A673 (cell line): ENCODE measurements at regions not wholly inside any gene's neighbourhood (a gene's known extent, or its start where the extent isn't known, plus 50 kb on each side); places are given as distances from the start of the nearest gene placed in this dataset.

Source experiments
- BruUV-seq: library from RNA; stranded (reverse); fragments of 400-500 nt; replicated peaks from 2 replicates; lab custom pipeline; 2021; lab: Mats Ljungman, UMichigan
- CTCF ChIA-PET: fragments of 300-600 bp; sonication (Branson Sonifier 250); formaldehyde crosslinking; loops from one replicate; lab custom pipeline; 2022; ENCODE audit warnings: antibody characterized with exemption; lab: Charles Lee
- POLR2A ChIA-PET: fragments of 300-600 bp; sonication (Branson Sonifier 250); formaldehyde crosslinking; loops from one replicate; lab custom pipeline; 2022; ENCODE audit warnings: antibody characterized with exemption; ENCODE audit not compliant: low non-redundant PET; lab: Charles Lee
- DNase-seq: peaks from one replicate; pipeline ENCODE4 v3.0.0-alpha.2; 2015; ENCODE audit warnings: low spot score
- H3K27ac ChIP-seq: fragments of 200-600 bp; sonication (generic); 2 replicates; pipeline ENCODE4 v1.5.1; 2016; ENCODE audit warnings: mixed run types, low read depth, mild to moderate bottlenecking, mixed read lengths, antibody characterized with exemption, low read length; ENCODE audit not compliant: poor library complexity, severe bottlenecking
- H3K27me3 ChIP-seq: fragments of 200-600 bp; sonication (generic); replicated peaks from 2 replicates; pipeline ENCODE4 v1.6.1; 2017; ENCODE audit warnings: mixed run types, low read depth, mild to moderate bottlenecking, mixed read lengths, antibody characterized with exemption, low read length; ENCODE audit not compliant: insufficient read depth, poor library complexity
- H3K36me3 ChIP-seq: fragments of 200-600 bp; sonication (generic); 2 replicates; pipeline ENCODE4 v1.6.1; 2016; ENCODE audit warnings: mixed run types, mild to moderate bottlenecking, mixed read lengths, antibody characterized with exemption, low read length; ENCODE audit not compliant: insufficient read depth, poor library complexity, severe bottlenecking
- H3K4me1 ChIP-seq: fragments of 200-600 bp; sonication (generic); 2 replicates; pipeline ENCODE4 v1.6.1; 2017; ENCODE audit warnings: mixed run types, mild to moderate bottlenecking, mixed read lengths, antibody characterized with exemption, low read length; ENCODE audit not compliant: insufficient read depth, poor library complexity, severe bottlenecking
- H3K4me3 ChIP-seq: fragments of 200-600 bp; sonication (generic); 2 replicates; pipeline ENCODE4 v1.5.1; 2016; ENCODE audit warnings: low read depth, mixed run types, mild to moderate bottlenecking, mixed read lengths, low read length; ENCODE audit not compliant: poor library complexity, severe bottlenecking
- H3K9me3 ChIP-seq: fragments of 200-600 bp; sonication (generic); 2 replicates; pipeline ENCODE4 v1.6.1; 2016; ENCODE audit warnings: mixed run types, low read depth, mild to moderate bottlenecking, mixed read lengths, antibody characterized with exemption, low read length; ENCODE audit not compliant: poor library complexity, severe bottlenecking
- CTCF ChIP-seq: fragments of 300-800, 200-600 bp; sonication (generic); conservative IDR thresholded peaks from 2 replicates; pipeline ENCODE4 v1.5.1; 2017; ENCODE audit warnings: low read depth, mild to moderate bottlenecking, antibody characterized with exemption, low read length, moderate library complexity, mixed read lengths
- EZH2 ChIP-seq: fragments of 200-600 bp; sonication (generic); IDR thresholded peaks from 2 replicates; pipeline ENCODE4 v1.6.1; 2017; ENCODE audit warnings: borderline replicate concordance, low read depth, mild to moderate bottlenecking, mixed read lengths, antibody characterized with exemption, low read length; ENCODE audit not compliant: poor library complexity, severe bottlenecking
- intact Hi-C: fragments of 100-400 bp; cut with micrococcal nuclease; formaldehyde crosslinking; loops from one replicate; pipeline ENCODE4 v1.10.0; 2022; ENCODE audit not compliant: unreplicated experiment

GRCh38 chr6:94129926-94130325, 710.6 kb upstream of the EPHA7 start:
- no peak for TF ChIP-seq EZH2
- TF ChIP-seq CTCF = no peak
- DNase-seq = no peak
- intact Hi-C loops = no loop called here
- H3K4me3 ChIP-seq = no peak overlapping the region
- ChIA-PET POLR2A (no interaction called here), CTCF (no interaction called here)
- H3K36me3 ChIP-seq = no peaks in the 10 kb centered on the region
- BruUV-seq = no TSS peak
- H3K9me3 ChIP-seq = no peaks in the 10 kb centered on the region
- H3K27ac ChIP-seq = no peak overlapping the region
- no peaks in the 10 kb centered on the region for H3K27me3 ChIP-seq
- H3K4me1 ChIP-seq = no peaks in the 10 kb centered on the region

GRCh38 chr6:94127716-94128115, 708.4 kb upstream of the EPHA7 start:
- H3K27ac ChIP-seq = no peak overlapping the region
- DNase-seq = no peak
- BruUV-seq = no TSS peak
- H3K4me3 ChIP-seq = no peak overlapping the region
- intact Hi-C loops = no loop called here
- H3K9me3 ChIP-seq = no peaks in the 10 kb centered on the region
- no peaks in the 10 kb centered on the region for H3K36me3 ChIP-seq
- no peaks in the 10 kb centered on the region for H3K27me3 ChIP-seq
- TF ChIP-seq EZH2 (no peak), CTCF (no peak)
- POLR2A ChIA-PET = no interaction called here
- CTCF ChIA-PET = no interaction called here
- no peaks in the 10 kb centered on the region for H3K4me1 ChIP-seq

- TF ChIP-seq CTCF (no peak), EZH2 (no peak)
- H3K4me3 ChIP-seq = no peak overlapping the region
- H3K4me1 ChIP-seq = no peaks in the 10 kb centered on the region
- H3K27ac ChIP-seq = no peak overlapping the region
- ChIA-PET CTCF (no interaction called here), POLR2A (no interaction called here)
- no peaks in the 10 kb centered on the region for H3K36me3 ChIP-seq
- no peaks in the 10 kb centered on the region for H3K27me3 ChIP-seq
- H3K9me3 ChIP-seq = no peaks in the 10 kb centered on the region
- no peak for DNase-seq
- no TSS peak for BruUV-seq
- intact Hi-C loops = no loop called here
Measured at GRCh38 chr6:94124333-94124732, 705.0 kb upstream of the EPHA7 start.
